ENCODE measurements at regions not wholly inside any gene's neighbourhood (a gene's known extent, or its start where the extent isn't known, plus 50 kb on each side); places are given as distances from the start of the nearest gene placed in this dataset.

DNA sequence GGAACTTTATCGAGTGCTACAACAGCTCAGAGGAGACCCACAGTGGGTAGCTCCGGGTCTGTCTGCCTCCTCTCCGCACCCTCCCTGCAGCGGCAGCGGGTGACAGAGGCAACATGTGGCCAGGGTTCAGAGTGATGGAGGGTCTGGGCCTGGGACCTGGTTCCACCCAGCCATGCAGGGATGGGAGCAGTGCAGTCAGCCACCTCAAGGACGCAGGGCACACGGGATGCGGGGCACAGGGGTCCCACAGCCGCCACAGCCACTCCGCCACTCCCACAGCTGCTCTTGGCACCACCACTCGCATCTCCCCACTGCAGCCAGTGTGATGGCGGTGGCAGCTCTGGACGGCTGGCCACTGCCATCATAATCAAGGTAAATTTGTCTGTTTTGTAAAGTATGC, 892.9 kb downstream of the OLFM4 start:
- H3K23ac ChIP-seq (ENCODE audit: insufficient read length) = no peak overlapping the region
- no peak for DNase-seq (ENCODE audit: low read depth in 1 of 2, low spot score in 2 of 2)
- no peak overlapping the region for H2BK15ac ChIP-seq (ENCODE audit: low read length)
- H3K9me3 ChIP-seq (ENCODE audit: insufficient read depth in 2 of 2, low read depth in 1 of 2, low read length in 1 of 2) = no peaks in the 10 kb centered on the region; a peak in 1 of 4 replicates
- FAIRE-seq = no peak
- no peak overlapping the region for H2BK20ac ChIP-seq (ENCODE audit: low read length)
- POLR2A ChIA-PET (ENCODE audit: partially characterized antibody) = no interaction called here
- H3K4me2 ChIP-seq (ENCODE audit: insufficient read depth in 1 of 2, low read depth in 2 of 2, low read length in 2 of 2) = no peak overlapping the region
- H3K9ac ChIP-seq (replicated peaks in 1 of 4; ENCODE audit: extremely low read depth in 1 of 4, low read depth in 3 of 4, low read length in 3 of 4) = no peak overlapping the region
- no peaks in the 10 kb centered on the region for H3K4me1 ChIP-seq (replicated peaks in 1 of 4; ENCODE audit: control insufficient read depth in 3 of 4, insufficient read depth in 4 of 4, low read length in 3 of 4)
- no peak overlapping the region for H3K56ac ChIP-seq (replicated peaks; ENCODE audit: insufficient read length, low read depth, low read length)
- no peaks in the 10 kb centered on the region for H3K79me1 ChIP-seq (ENCODE audit: low read depth, low read length)
- no peak overlapping the region for H3K27ac ChIP-seq (ENCODE audit: low read depth, low read length)
- no peak overlapping the region for H2AK5ac ChIP-seq (ENCODE audit: low read depth, low read length)
- H4K8ac ChIP-seq (ENCODE audit: extremely low read depth, insufficient read depth, low read length) = no peak overlapping the region
- H3K23me2 ChIP-seq (ENCODE audit: low read depth, low read length) = no peaks in the 10 kb centered on the region
- no peak overlapping the region for H3K4ac ChIP-seq (replicated peaks; ENCODE audit: insufficient read length, low read depth, low read length)
- H3K14ac ChIP-seq (ENCODE audit: insufficient read length) = no peak overlapping the region
- H3K27me3 ChIP-seq (replicated peaks in 1 of 4; ENCODE audit: control insufficient read depth in 3 of 4, extremely low read depth in 1 of 4, insufficient read depth in 3 of 4, low read length in 3 of 4) = no peaks in the 10 kb centered on the region
- no peak overlapping the region for H4K91ac ChIP-seq (replicated peaks; ENCODE audit: insufficient read length, low read length)
- no peak overlapping the region for H2BK5ac ChIP-seq (ENCODE audit: low read depth, low read length)
- CTCF ChIA-PET (ENCODE audit: partially characterized antibody) = interaction anchor here (0.7 to 0.9 kb wide), 2 partner anchors 14 to 50 kb away, joined by 3 read pairs; no protein-coding TSS in a partner anchor
- H2BK12ac ChIP-seq (ENCODE audit: low read depth, low read length) = no peak overlapping the region
- H4K20me1 ChIP-seq (replicated peaks in 1 of 2; ENCODE audit: control insufficient read depth in 1 of 2, insufficient read depth in 2 of 2, low read length in 2 of 2) = no peaks in the 10 kb centered on the region
- no peak overlapping the region for H2AFZ ChIP-seq (ENCODE audit: low read length)
- no peak for TF ChIP-seq SUZ12 (IDR thresholded peaks at IDR 0.05; ENCODE audit: low read length)
- no peak for TF ChIP-seq SIN3A (conservative IDR thresholded peaks at IDR 0.05 in 1 of 2, IDR thresholded peaks at IDR 0.05 in 1 of 2; ENCODE audit: low read depth in 1 of 2, low read length in 2 of 2)
- TF ChIP-seq, protein P1, sequence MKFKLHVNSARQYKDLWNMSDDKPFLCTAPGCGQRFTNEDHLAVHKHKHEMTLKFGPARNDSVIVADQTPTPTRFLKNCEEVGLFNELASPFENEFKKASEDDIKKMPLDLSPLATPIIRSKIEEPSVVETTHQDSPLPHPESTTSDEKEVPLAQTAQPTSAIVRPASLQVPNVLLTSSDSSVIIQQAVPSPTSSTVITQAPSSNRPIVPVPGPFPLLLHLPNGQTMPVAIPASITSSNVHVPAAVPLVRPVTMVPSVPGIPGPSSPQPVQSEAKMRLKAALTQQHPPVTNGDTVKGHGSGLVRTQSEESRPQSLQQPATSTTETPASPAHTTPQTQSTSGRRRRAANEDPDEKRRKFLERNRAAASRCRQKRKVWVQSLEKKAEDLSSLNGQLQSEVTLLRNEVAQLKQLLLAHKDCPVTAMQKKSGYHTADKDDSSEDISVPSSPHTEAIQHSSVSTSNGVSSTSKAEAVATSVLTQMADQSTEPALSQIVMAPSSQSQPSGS (IDR thresholded peaks at IDR 0.05; ENCODE audit: low read length) = no peak
- no peak for TF ChIP-seq SAP30 (IDR thresholded peaks at IDR 0.05; ENCODE audit: insufficient read depth, insufficient replicate concordance, low read length)
- TF ChIP-seq ZNF274 (IDR thresholded peaks at IDR 0.05; ENCODE audit: borderline replicate concordance, extremely low read depth, low read length) = no peak
- TF ChIP-seq USF2 (IDR thresholded peaks at IDR 0.05; ENCODE audit: low read length) = no peak
- TF ChIP-seq PHF8 (conservative IDR thresholded peaks at IDR 0.05; ENCODE audit: low read depth, low read length) = no peak
- no peak for TF ChIP-seq TCF12 (IDR thresholded peaks at IDR 0.05; ENCODE audit: low read depth, low read length)
- WGBS, 2 experiments (ENCODE audit: extremely low coverage in 1 of 2, insufficient coverage in 1 of 2, insufficient read length in 1 of 2, insufficient replicate concordance in 2 of 2, low coverage in 1 of 2, low lambda C conversion rate in 2 of 2, missing lambda C conversion rate in 1 of 2) = 89% methylated on average over 13 of the region's 13 CpGs; no CpG with 5 or more reads in 1 of the 2 experiments
- no peaks in the 10 kb centered on the region for H3K79me2 ChIP-seq (ENCODE audit: control insufficient read depth in 1 of 2, insufficient read depth in 2 of 2, low read length in 2 of 2)
- H4K5ac ChIP-seq (ENCODE audit: insufficient read length, low read depth, low read length) = no peak overlapping the region
- no peak overlapping the region for H2BK120ac ChIP-seq (replicated peaks; ENCODE audit: low read depth, low read length)
- no peak overlapping the region for H3K18ac ChIP-seq (ENCODE audit: extremely low read depth, low read length)
- no peak overlapping the region for H3K4me3 ChIP-seq (ENCODE audit: extremely low read depth in 1 of 4, insufficient read depth in 2 of 4, low read depth in 3 of 4, low read length in 4 of 4)
- H3K36me3 ChIP-seq (ENCODE audit: control insufficient read depth in 2 of 4, insufficient read depth in 4 of 4, low read length in 3 of 4) = no peaks in the 10 kb centered on the region
